VCaP (cell line): ENCODE measurements at regions not wholly inside any gene's neighbourhood (a gene's known extent, or its start where the extent isn't known, plus 50 kb on each side); places are given as distances from the start of the nearest gene placed in this dataset.

Experiments used
- H3K27ac ChIP-seq: fragments of 450-650 bp; 2 replicates; pipeline ENCODE4 v1.5.1; 2017
- CTCF ChIP-seq: fragments of 450-650 bp; conservative IDR thresholded peaks from 2 replicates; pipeline ENCODE4 v1.5.1; 2017; ENCODE audit warnings: mild to moderate bottlenecking, moderate library complexity

DNA sequence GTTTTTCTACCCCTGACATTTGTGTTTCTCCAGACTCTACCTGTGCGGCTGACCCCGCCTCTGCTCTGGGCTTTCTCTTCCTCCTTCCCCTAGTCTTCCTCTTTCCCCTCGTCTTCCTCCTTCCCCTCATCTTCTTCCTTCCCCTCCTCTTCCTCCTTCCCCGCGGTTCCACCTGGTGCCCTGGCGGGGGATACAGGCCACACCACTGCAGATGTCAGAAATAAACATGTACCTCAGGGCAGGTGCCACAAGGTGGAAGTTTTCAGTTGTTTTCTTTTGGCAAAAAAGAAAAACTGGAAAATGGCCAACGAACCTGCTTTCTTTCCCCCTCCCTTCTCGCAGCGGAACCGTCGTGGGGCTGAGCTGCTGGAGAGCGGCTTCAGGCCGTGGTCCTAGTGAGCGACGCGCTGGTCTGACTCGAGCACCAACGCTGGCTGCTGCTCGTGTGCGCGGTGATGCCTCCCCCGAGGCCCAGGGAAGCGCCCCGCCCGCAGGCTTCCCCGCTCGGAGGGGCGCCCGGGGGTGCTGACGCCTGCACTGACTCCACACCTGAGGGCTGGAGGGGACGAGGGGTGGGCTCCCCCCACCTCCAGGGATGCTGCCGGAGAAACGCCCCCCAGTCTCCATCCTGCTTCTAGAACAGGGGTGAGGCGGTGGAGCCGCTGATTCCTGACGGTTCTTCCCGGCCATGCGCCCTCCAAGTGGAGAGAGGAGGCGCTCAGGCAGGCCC lies 83.7 kb upstream of the ZNF516 start:
- TF ChIP-seq CTCF: no peak
- no peak overlapping the region for H3K27ac ChIP-seq

DNA sequence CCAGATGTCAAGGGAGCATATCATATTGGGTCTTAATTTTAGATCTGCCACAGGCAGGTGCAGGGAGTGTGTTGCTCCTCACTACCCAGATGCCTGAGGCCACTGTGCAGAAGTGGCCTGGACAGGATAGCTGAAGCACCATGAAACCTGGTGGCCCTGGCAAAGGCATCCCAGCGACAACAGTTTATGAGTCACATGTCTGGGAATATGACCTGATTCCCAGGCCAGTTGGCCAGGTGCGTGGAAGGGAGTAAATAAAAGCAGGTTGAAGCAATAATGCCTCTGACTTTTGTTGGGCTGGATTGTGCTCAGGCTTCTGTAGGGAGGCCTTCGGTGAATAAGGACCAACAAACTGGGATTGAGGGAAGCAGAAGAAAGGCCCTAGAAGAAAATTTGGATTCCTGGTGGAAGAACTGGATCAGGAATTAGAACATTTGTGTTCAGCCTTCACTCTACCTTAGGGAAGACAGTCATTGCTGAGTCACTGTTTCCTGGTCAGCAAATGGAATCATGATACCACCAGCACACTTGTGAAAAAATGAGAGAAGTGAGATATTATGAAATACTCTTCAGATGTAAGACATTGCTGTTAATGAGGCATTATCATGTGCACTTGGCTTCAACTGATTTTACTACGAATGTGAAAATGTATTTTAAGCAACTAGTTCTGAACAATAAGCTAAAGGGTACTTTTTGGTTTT lies 78.4 kb upstream of the ZNF516 start:
- no peak overlapping the region for H3K27ac ChIP-seq

GRCh38 chr18:76572518-76573247 lies 77.6 kb upstream of the ZNF516 start:
- TF ChIP-seq CTCF: no peak
- no peak overlapping the region for H3K27ac ChIP-seq

More for the DNA sequence above, 78.4 kb upstream of the ZNF516 start:
- no peak for TF ChIP-seq CTCF

- no peak for TF ChIP-seq CTCF
- H3K27ac ChIP-seq: no peak overlapping the region
Observed at GRCh38 chr18:76571689-76572088, 76.6 kb upstream of the ZNF516 start.

GRCh38 chr18:76570856-76571255 lies 75.8 kb upstream of the ZNF516 start:
- H3K27ac ChIP-seq: no peak overlapping the region
- TF ChIP-seq CTCF: no peak

DNA sequence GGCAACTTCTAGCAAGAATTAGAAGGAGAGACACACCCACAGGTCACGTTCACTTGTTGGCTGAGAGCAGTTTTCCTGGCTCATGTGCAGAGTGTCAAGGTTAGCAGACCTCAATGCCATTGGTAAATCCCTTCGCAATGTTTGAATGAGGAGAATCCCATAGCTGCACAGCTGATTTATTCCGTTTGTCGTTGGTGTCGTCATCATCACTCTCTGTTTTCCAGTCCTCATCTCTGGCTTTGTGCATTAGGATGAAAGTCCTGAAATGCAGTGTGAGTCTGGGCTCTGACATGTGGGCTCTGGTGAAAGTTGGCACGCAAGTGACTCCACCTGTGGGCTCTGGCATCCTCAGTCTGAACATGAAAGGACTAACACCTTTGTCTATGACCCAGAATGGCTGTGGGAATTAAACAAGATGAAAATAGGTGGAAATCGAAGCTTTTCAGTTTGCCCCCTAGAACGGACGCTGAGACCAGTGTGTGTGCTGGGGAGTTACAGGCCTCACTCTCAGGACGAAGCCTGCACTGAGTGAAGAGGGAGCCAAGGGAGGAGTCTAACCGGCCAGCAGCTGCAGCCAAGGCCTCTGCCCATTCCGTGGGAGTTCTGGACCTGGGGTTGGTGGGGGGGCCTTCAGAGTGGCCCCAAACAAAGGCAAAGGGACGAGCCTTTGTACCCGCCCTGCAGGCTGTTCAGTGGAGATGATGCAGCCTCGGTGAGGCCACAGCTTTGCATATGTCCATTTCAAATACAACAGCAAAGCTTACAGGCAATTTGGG lies 74.8 kb upstream of the ZNF516 start:
- no peak overlapping the region for H3K27ac ChIP-seq
- no peak for TF ChIP-seq CTCF
